A549 (cell line): ENCODE measurements at regions not wholly inside any gene's neighbourhood (a gene's known extent, or its start where the extent isn't known, plus 50 kb on each side); places are given as distances from the start of the nearest gene placed in this dataset.

ENCODE experiments used
- ATAC-seq, 2 experiments: fragments of 200-7000 bp in 1 of 2; fragments of >200 bp in 1 of 2; cut with Nextera tagmentation in 1 of 2; cut with Tn5 transposase in 1 of 2; 3 replicates each; pipeline versions ENCODE4 v1.8.0 to v1.9.1; 2018 to 2020; ENCODE audit warnings: mild to moderate bottlenecking in 1 of 2, moderate library complexity in 1 of 2
- CTCF ChIA-PET: fragments of 300-600 bp; sonication (Branson Sonifier 250); formaldehyde crosslinking; extraction: SDS; loops from one replicate; lab custom pipeline; 2021; ENCODE audit warnings: antibody characterized with exemption, inconsistent platforms; lab: Yijun Ruan, JAX
- POLR2A ChIA-PET: fragments of 350-600 bp; formaldehyde crosslinking; extraction: SDS; loops from one replicate; lab custom pipeline; 2021; ENCODE audit warnings: antibody characterized with exemption, inconsistent platforms; lab: Yijun Ruan, JAX
- DNase-seq, 2 experiments: peaks; one replicate each; pipeline versions ENCODE4 v3.0.0 to v3.0.0-alpha.2; 2011 to 2016; ENCODE audit warnings: low read depth in 1 of 2, low spot score in 1 of 2
- FAIRE-seq: peaks from 2 replicates; lab custom pipeline; 2011; peaks lifted over from hg19 to GRCh38; lab: Jason Lieb, UNC
- H3K27ac ChIP-seq, 2 experiments: fragments of >200 bp; sonication (Bioruptor Twin); formaldehyde crosslinking; 3 replicates each; pipeline ENCODE4 v1.5.1; 2016 to 2017
- H3K4me1 ChIP-seq: fragments of >200 bp; sonication (Bioruptor Twin); formaldehyde crosslinking; 3 replicates; pipeline ENCODE4 v1.6.1; 2016
- H3K4me2 ChIP-seq: fragments of >200 bp; sonication (Bioruptor Twin); formaldehyde crosslinking; 3 replicates; pipeline ENCODE4 v1.6.1; 2016
- H3K4me3 ChIP-seq: fragments of >200 bp; sonication (Bioruptor Twin); formaldehyde crosslinking; 3 replicates; pipeline ENCODE4 v1.5.1; 2016
- H3K9me3 ChIP-seq: fragments of >200 bp; sonication (Bioruptor Twin); formaldehyde crosslinking; 3 replicates; pipeline ENCODE4 v1.6.1; 2016
- BCL3 ChIP-seq: fragments of >200 bp; sonication (Bioruptor Twin); formaldehyde crosslinking; IDR thresholded peaks from 3 replicates; pipeline ENCODE4 v1.6.1; 2016
- CBX8 ChIP-seq: fragments of 200-600 bp; sonication (generic); IDR thresholded peaks from 2 replicates; pipeline ENCODE4 v1.6.1; 2016
- CEBPB ChIP-seq, 2 experiments: fragments of >200 bp in 1 of 2; sonication (Bioruptor Twin) in 1 of 2; formaldehyde crosslinking in 1 of 2; IDR thresholded peaks; 2 replicates each; pipeline ENCODE4 v1.6.1; 2012 to 2016
- CHD2 ChIP-seq: fragments of 150-350 bp; IDR thresholded peaks from 2 replicates; pipeline ENCODE4 v1.6.1; 2014; ENCODE audit warnings: low read length; ENCODE audit not compliant: partially characterized antibody
- ESRRA ChIP-seq: fragments of 150-350 bp; IDR thresholded peaks from 2 replicates; pipeline ENCODE4 v1.6.1; 2014; ENCODE audit warnings: mild to moderate bottlenecking, low read length, borderline replicate concordance
- GATA3 ChIP-seq: IDR thresholded peaks from 2 replicates; pipeline ENCODE4 v1.6.1; 2012; ENCODE audit warnings: borderline replicate concordance
- HOXB13 ChIP-seq: fragments of 250-450 bp; sonication (Bioruptor Pico); IDR thresholded peaks from 2 replicates; pipeline ENCODE4 v1.5.0; 2020; ENCODE audit warnings: low read depth, mild to moderate bottlenecking, moderate library complexity
- HOXB5 ChIP-seq: fragments of 250-450 bp; sonication (Bioruptor Pico); IDR thresholded peaks from 2 replicates; pipeline ENCODE4 v1.5.0; 2020; ENCODE audit warnings: mild to moderate bottlenecking, moderate library complexity
- KDM1A ChIP-seq: fragments of 200-600 bp; sonication (generic); IDR thresholded peaks from 2 replicates; pipeline ENCODE4 v1.6.1; 2016; ENCODE audit warnings: low read depth, mild to moderate bottlenecking
- MAFK ChIP-seq: fragments of 450-650 bp; IDR thresholded peaks from 2 replicates; pipeline ENCODE4 v1.6.1; 2014; ENCODE audit not compliant: partially characterized antibody
- MAZ ChIP-seq: fragments of 150-350 bp; IDR thresholded peaks from 2 replicates; pipeline ENCODE4 v1.6.1; 2014; ENCODE audit warnings: antibody characterized with exemption, low read depth, low read length, borderline replicate concordance
- NFE2L2 ChIP-seq: fragments of 150-350 bp; conservative IDR thresholded peaks from 2 replicates; pipeline ENCODE4 v1.6.1; 2014; ENCODE audit warnings: low read length
- NPAS2 ChIP-seq: fragments of 250-450 bp; sonication (Bioruptor Pico); IDR thresholded peaks from 2 replicates; pipeline ENCODE4 v1.8.0; 2022; ENCODE audit warnings: mild to moderate bottlenecking, moderate library complexity, borderline replicate concordance
- NR3C1 ChIP-seq: fragments of >200 bp; sonication (Bioruptor Twin); formaldehyde crosslinking; IDR thresholded peaks from 3 replicates; pipeline ENCODE4 v1.6.1; 2017
- RARB ChIP-seq: fragments of 250-450 bp; sonication (Bioruptor Pico); IDR thresholded peaks from 2 replicates; pipeline ENCODE4 v1.8.0; 2021; ENCODE audit warnings: mild to moderate bottlenecking, moderate library complexity
- RNF2 ChIP-seq: fragments of 200-600 bp; sonication (generic); IDR thresholded peaks from 2 replicates; pipeline ENCODE4 v1.6.1; 2016; ENCODE audit warnings: low read depth, mild to moderate bottlenecking, antibody characterized with exemption, moderate library complexity, borderline replicate concordance
- SMC3 ChIP-seq: fragments of >200 bp; sonication (Bioruptor Twin); formaldehyde crosslinking; IDR thresholded peaks from 3 replicates; pipeline ENCODE4 v1.6.1; 2018; ENCODE audit warnings: inconsistent platforms
- SREBF2 ChIP-seq: fragments of 450-650 bp; IDR thresholded peaks from 2 replicates; pipeline ENCODE4 v1.6.1; 2014; ENCODE audit warnings: mild to moderate bottlenecking, moderate library complexity
- TP53 ChIP-seq: fragments of 250-450 bp; sonication (Bioruptor Pico); IDR thresholded peaks from 2 replicates; pipeline ENCODE4 v1.5.0; 2021; ENCODE audit warnings: mild to moderate bottlenecking, moderate library complexity
- USF2 ChIP-seq: fragments of 450-650 bp; IDR thresholded peaks from 2 replicates; pipeline ENCODE4 v1.6.1; 2014; ENCODE audit warnings: antibody characterized with exemption
- ZFP36 ChIP-seq: fragments of 450-650 bp; IDR thresholded peaks from 2 replicates; pipeline ENCODE4 v1.6.1; 2014; ENCODE audit warnings: borderline replicate concordance; ENCODE audit not compliant: partially characterized antibody
- ZNF302 ChIP-seq: fragments of 250-450 bp; sonication (Bioruptor Pico); IDR thresholded peaks from 2 replicates; pipeline ENCODE4 v1.9.0; 2021; ENCODE audit warnings: inconsistent platforms, mild to moderate bottlenecking, moderate library complexity
- ZSCAN20 ChIP-seq: fragments of 250-450 bp; sonication (Bioruptor Pico); IDR thresholded peaks from 2 replicates; pipeline ENCODE4 v1.8.0; 2022; ENCODE audit warnings: mild to moderate bottlenecking, moderate library complexity
- WGBS: methylation state at CpG from one replicate; pipeline ENCODE4 v1.1.6; 2017; ENCODE audit errors: missing lambda C conversion rate; 5-methylcytosine and 5-hydroxymethylcytosine counted together
- TF ChIP-seq, protein P1 (sequence below): fragments of 150-350 bp; IDR thresholded peaks from 2 replicates; pipeline ENCODE4 v1.6.1; 2014; ENCODE audit warnings: low read depth, mild to moderate bottlenecking, low read length
- TF ChIP-seq, protein P2 (sequence below): fragments of 200-600 bp; sonication (generic); IDR thresholded peaks from 2 replicates; pipeline ENCODE4 v1.6.1; 2016; ENCODE audit warnings: antibody characterized with exemption, mild to moderate bottlenecking, moderate library complexity

DNA sequence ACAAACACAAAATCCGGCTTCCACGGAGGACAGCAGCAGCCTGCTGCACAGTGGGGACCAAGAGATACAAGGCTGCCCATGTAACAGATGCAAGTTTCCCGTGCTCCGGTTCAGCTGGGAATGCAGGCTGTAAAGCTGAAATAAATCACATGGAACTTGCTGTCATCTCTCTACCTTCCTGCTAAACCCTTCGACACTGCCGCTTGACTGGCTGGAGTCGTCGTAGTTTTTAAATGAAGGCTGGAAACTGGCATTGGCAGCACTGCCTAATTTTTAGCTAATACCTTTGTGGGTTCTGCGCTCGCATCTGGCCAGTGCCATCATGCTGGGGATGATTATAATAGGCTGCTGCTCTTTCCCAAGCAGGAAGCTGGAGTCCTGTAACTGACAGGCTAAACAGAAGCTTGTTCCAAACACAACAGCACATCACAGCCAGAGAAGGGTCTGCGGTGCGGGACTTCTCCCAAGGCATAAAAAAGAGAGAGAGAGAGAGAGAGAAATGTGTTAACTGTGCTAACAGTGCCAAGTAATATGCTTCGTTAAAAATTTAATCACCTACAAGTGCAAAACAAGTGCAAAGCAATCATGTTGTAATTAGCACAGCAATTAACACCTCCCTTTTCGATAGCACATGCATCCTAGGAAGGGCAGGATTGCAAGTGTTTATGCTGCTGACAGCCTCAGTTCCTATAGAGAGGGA is 146.1 kb downstream of the TFAP2A start:
- DNase-seq: no peak
- 90% methylated on average over 12 of the region's 14 CpGs for whole genome bisulfite sequencing
- Histone ChIP-seq H3K4me2 (no peak overlapping the region), H3K9me3 (no peaks in the 10 kb centered on the region), H3K27ac (peak overlapping the region in 1 of 2 experiments; percentile 3; a peak in 1 of 6 replicates), H3K4me1 (peaks cover 10% of the 10 kb centered on the region; the same call in 1 of the 3 replicates), H3K4me3 (no peak overlapping the region)
- POLR2A ChIA-PET: interaction anchor here (0.5 kb wide), 1 partner anchor 25 kb away, joined by 4 read pairs; no protein-coding TSS in a partner anchor
- TF ChIP-seq USF2 (no peak), ZNF302 (CRISPR knock-in tag) (no peak), MAFK (no peak), MAZ (no peak), BCL3 (no peak), ZSCAN20 (CRISPR knock-in tag) (no peak), NR3C1 (no peak), NPAS2 (no peak), RARB (no peak), HOXB5 (no peak), ZFP36 (no peak), TP53 (no peak), SMC3 (no peak), GATA3 (no peak), CBX8 (no peak)
- TF ChIP-seq, protein P1, sequence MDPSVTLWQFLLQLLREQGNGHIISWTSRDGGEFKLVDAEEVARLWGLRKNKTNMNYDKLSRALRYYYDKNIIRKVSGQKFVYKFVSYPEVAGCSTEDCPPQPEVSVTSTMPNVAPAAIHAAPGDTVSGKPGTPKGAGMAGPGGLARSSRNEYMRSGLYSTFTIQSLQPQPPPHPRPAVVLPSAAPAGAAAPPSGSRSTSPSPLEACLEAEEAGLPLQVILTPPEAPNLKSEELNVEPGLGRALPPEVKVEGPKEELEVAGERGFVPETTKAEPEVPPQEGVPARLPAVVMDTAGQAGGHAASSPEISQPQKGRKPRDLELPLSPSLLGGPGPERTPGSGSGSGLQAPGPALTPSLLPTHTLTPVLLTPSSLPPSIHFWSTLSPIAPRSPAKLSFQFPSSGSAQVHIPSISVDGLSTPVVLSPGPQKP: no peak
- TF ChIP-seq, protein P2, sequence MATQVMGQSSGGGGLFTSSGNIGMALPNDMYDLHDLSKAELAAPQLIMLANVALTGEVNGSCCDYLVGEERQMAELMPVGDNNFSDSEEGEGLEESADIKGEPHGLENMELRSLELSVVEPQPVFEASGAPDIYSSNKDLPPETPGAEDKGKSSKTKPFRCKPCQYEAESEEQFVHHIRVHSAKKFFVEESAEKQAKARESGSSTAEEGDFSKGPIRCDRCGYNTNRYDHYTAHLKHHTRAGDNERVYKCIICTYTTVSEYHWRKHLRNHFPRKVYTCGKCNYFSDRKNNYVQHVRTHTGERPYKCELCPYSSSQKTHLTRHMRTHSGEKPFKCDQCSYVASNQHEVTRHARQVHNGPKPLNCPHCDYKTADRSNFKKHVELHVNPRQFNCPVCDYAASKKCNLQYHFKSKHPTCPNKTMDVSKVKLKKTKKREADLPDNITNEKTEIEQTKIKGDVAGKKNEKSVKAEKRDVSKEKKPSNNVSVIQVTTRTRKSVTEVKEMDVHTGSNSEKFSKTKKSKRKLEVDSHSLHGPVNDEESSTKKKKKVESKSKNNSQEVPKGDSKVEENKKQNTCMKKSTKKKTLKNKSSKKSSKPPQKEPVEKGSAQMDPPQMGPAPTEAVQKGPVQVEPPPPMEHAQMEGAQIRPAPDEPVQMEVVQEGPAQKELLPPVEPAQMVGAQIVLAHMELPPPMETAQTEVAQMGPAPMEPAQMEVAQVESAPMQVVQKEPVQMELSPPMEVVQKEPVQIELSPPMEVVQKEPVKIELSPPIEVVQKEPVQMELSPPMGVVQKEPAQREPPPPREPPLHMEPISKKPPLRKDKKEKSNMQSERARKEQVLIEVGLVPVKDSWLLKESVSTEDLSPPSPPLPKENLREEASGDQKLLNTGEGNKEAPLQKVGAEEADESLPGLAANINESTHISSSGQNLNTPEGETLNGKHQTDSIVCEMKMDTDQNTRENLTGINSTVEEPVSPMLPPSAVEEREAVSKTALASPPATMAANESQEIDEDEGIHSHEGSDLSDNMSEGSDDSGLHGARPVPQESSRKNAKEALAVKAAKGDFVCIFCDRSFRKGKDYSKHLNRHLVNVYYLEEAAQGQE: no peak
- no peak for FAIRE-seq
- CTCF ChIA-PET: interaction anchor here (1.4 kb wide), 1 partner anchor 10 kb away, joined by 3 read pairs; no protein-coding TSS in a partner anchor
- ATAC-seq: no peak

- DNase-seq (no peak), FAIRE-seq (no peak), ATAC-seq (no peak)
- CTCF ChIA-PET: interaction anchor here (0.9 kb wide), 1 partner anchor 15 kb away, joined by 8 read pairs; no protein-coding TSS in a partner anchor
- Histone ChIP-seq H3K9me3 (no peaks in the 10 kb centered on the region), H3K4me3 (no peak overlapping the region), H3K4me2 (no peak overlapping the region), H3K27ac (no peak overlapping the region), H3K4me1 (peaks cover 10% of the 10 kb centered on the region; the same call in 1 of the 3 replicates)
- 80% methylated on average over 4 of the region's 4 CpGs for WGBS
- POLR2A ChIA-PET: no interaction called here
- TF ChIP-seq HOXB13 (CRISPR knock-in tag) (no peak), SREBF2 (no peak), NFE2L2 (no peak), USF2 (no peak), RNF2 (no peak), KDM1A (no peak), CEBPB (IDR thresholded peaks at IDR 0.05) (no peak), ESRRA (no peak), CHD2 (no peak), HOXB5 (no peak)
Measured at GRCh38 chr6:10268111-10268510, 146.8 kb downstream of the TFAP2A start.
